ENCODE measurements at regions not wholly inside any gene's neighbourhood (a gene's known extent, or its start where the extent isn't known, plus 50 kb on each side); places are given as distances from the start of the nearest gene placed in this dataset.

- H2AK5ac ChIP-seq (ENCODE audit: low read depth, low read length) = no peak overlapping the region
- CTCF ChIA-PET = interaction anchor here (0.7 kb wide), 1 partner anchor 266 kb away, joined by 3 read pairs; no protein-coding TSS in a partner anchor
- no peaks in the 10 kb centered on the region for H3K9me3 ChIP-seq (ENCODE audit: control insufficient read depth, insufficient read depth, low read length)
- H3K36me3 ChIP-seq (ENCODE audit: control insufficient read depth, insufficient read depth, low read length) = no peaks in the 10 kb centered on the region
- dilution Hi-C loops (cut with HindIII; ENCODE audit: low sequenced_read_pairs, unreplicated experiment) (no loop called here), intact Hi-C loops (cut with micrococcal nuclease) (no loop called here), in situ Hi-C loops (cut with MboI; ENCODE audit: low sequenced_read_pairs) (no loop called here)
- H3K23ac ChIP-seq (ENCODE audit: low read depth, low read length) = no peak overlapping the region
- no peak overlapping the region for H3K27ac ChIP-seq (ENCODE audit: insufficient read depth, low read length)
- no peak for ATAC-seq (ENCODE audit: low read depth)
- H2AFZ ChIP-seq (replicated peaks; ENCODE audit: low read length, poor library complexity) = no peak overlapping the region
- H3K14ac ChIP-seq (replicated peaks; ENCODE audit: low read depth, low read length) = no peak overlapping the region
- H2BK5ac ChIP-seq (ENCODE audit: low read depth, low read length, poor library complexity, severe bottlenecking) = no peak overlapping the region
- POLR2A ChIA-PET (ENCODE audit: unreplicated experiment) = no interaction called here
- H3K18ac ChIP-seq (ENCODE audit: low read depth, low read length) = no peak overlapping the region
- no peak overlapping the region for H4K8ac ChIP-seq (ENCODE audit: low read depth in 2 of 2, low read length in 2 of 2)
- no peak overlapping the region for H2BK15ac ChIP-seq (ENCODE audit: low read depth, low read length)
- no peak overlapping the region for H2BK20ac ChIP-seq (ENCODE audit: low read depth, low read length)
- H3K9me1 ChIP-seq (ENCODE audit: insufficient read depth, low read length) = no peaks in the 10 kb centered on the region
- BruUV-seq (replicated peaks) = no TSS peak
- DNase-seq = no peak
- H2BK120ac ChIP-seq (ENCODE audit: low read depth, low read length) = no peak overlapping the region
- H3K9ac ChIP-seq (ENCODE audit: low read depth, low read length) = no peak overlapping the region
- no peaks in the 10 kb centered on the region for H4K20me1 ChIP-seq (ENCODE audit: insufficient read depth, low read length)
- no peaks in the 10 kb centered on the region for H3K4me1 ChIP-seq (ENCODE audit: control insufficient read depth, insufficient read depth, low read length)
- no peak overlapping the region for H4K91ac ChIP-seq (ENCODE audit: insufficient read depth, low read depth, low read length)
- H3K56ac ChIP-seq (ENCODE audit: extremely low read depth, insufficient read depth, low read length) = no peak overlapping the region
- H3K79me1 ChIP-seq (ENCODE audit: low read depth in 1 of 2, low read length in 2 of 2) = no peaks in the 10 kb centered on the region
- H3K27me3 ChIP-seq (ENCODE audit: control insufficient read depth, insufficient read depth, low read length) = no peaks in the 10 kb centered on the region
- H3K4me2 ChIP-seq (ENCODE audit: low read depth, low read length) = no peak overlapping the region
- H4K5ac ChIP-seq (ENCODE audit: low read depth, low read length) = no peak overlapping the region
- no peak for TF ChIP-seq ELK1 (IDR thresholded peaks at IDR 0.05; ENCODE audit: borderline replicate concordance, low read depth, low read length)
- TF ChIP-seq MAFK (IDR thresholded peaks at IDR 0.05; ENCODE audit: low read depth, low read length) = no peak
- TF ChIP-seq FOS (IDR thresholded peaks at IDR 0.05; ENCODE audit: low read depth, low read length) = no peak
- no peak for TF ChIP-seq MAZ (IDR thresholded peaks at IDR 0.05; ENCODE audit: borderline replicate concordance, low read depth, low read length)
- no peak for TF ChIP-seq NFE2L2 (IDR thresholded peaks at IDR 0.05; ENCODE audit: low read depth, low read length)
- TF ChIP-seq POLR2A (IDR thresholded peaks at IDR 0.05; ENCODE audit: low read depth, low read length) = no peak
- TF ChIP-seq RCOR1 (IDR thresholded peaks at IDR 0.05; ENCODE audit: insufficient replicate concordance, low read length) = no peak
- TF ChIP-seq MXI1 (IDR thresholded peaks at IDR 0.05; ENCODE audit: borderline replicate concordance, low read depth, low read length) = no peak
- no peak for TF ChIP-seq CTCF (conservative IDR thresholded peaks at IDR 0.05; ENCODE audit: low read depth, low read length)
- TF ChIP-seq RAD21 (IDR thresholded peaks at IDR 0.05; ENCODE audit: low read length) = no peak
- TF ChIP-seq RFX5 (IDR thresholded peaks at IDR 0.05; ENCODE audit: low read depth, low read length) = no peak
- no peak for TF ChIP-seq CEBPB (IDR thresholded peaks at IDR 0.05; ENCODE audit: low read depth, low read length)
- TF ChIP-seq CHD1 (IDR thresholded peaks at IDR 0.05; ENCODE audit: low read depth, low read length) = no peak
- TF ChIP-seq BHLHE40 (IDR thresholded peaks at IDR 0.05; ENCODE audit: low read depth, low read length) = no peak
- TF ChIP-seq USF2 (IDR thresholded peaks at IDR 0.05; ENCODE audit: low read depth, low read length) = no peak
- TF ChIP-seq SMC3 (IDR thresholded peaks at IDR 0.05; ENCODE audit: low read depth, low read length) = no peak
- H3K4ac ChIP-seq (ENCODE audit: low read depth, low read length) = no peak overlapping the region
- no peak overlapping the region for H2AK9ac ChIP-seq (replicated peaks; ENCODE audit: low read depth, low read length, poor library complexity)
- WGBS, 2 experiments (ENCODE audit: extremely low coverage in 2 of 2, insufficient read length in 1 of 2) = no CpG with 5 or more reads among the region's 3 CpGs
- H3K4me3 ChIP-seq (ENCODE audit: insufficient read depth, low read depth, low read length) = no peak overlapping the region
These were observed 495.8 kb downstream of the TTLL7 start for GRCh38 chr1:83503153-83503552.
